ENCODE measurements at regions not wholly inside any gene's neighbourhood (a gene's known extent, or its start where the extent isn't known, plus 50 kb on each side); places are given as distances from the start of the nearest gene placed in this dataset.

DNA sequence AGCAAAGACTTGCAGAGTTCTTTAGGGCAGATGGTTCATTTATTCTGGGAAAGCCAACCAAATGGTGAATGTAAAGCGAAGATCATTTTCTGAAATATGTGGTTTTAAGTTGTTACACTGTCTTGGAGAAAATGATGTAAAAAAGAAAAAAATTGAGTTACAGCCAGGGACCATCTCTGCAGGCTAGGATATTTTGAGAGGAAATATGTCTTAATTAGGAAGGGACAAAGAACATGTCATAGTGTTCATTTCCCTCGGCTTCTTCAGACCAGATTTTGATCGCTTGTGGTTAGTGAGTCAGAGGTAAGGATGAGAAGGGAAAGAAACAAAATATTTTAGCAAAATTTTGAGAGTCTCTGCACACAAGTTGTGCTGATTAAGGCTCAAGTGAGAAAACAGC is 59.0 kb upstream of the C1QTNF7 start:
- no peak for ATAC-seq
- intact Hi-C loops (cut with micrococcal nuclease; ENCODE audit: unreplicated experiment), result no loop called here
- TF ChIP-seq PAX8 (IDR thresholded peaks at IDR 0.05), result no peak
- TF ChIP-seq KAT2A (conservative IDR thresholded peaks at IDR 0.05; ENCODE audit: control insufficient read depth, low read depth, low read length), result no peak
- no peak for TF ChIP-seq ZNF217 (IDR thresholded peaks at IDR 0.05)
- TF ChIP-seq, protein P1, sequence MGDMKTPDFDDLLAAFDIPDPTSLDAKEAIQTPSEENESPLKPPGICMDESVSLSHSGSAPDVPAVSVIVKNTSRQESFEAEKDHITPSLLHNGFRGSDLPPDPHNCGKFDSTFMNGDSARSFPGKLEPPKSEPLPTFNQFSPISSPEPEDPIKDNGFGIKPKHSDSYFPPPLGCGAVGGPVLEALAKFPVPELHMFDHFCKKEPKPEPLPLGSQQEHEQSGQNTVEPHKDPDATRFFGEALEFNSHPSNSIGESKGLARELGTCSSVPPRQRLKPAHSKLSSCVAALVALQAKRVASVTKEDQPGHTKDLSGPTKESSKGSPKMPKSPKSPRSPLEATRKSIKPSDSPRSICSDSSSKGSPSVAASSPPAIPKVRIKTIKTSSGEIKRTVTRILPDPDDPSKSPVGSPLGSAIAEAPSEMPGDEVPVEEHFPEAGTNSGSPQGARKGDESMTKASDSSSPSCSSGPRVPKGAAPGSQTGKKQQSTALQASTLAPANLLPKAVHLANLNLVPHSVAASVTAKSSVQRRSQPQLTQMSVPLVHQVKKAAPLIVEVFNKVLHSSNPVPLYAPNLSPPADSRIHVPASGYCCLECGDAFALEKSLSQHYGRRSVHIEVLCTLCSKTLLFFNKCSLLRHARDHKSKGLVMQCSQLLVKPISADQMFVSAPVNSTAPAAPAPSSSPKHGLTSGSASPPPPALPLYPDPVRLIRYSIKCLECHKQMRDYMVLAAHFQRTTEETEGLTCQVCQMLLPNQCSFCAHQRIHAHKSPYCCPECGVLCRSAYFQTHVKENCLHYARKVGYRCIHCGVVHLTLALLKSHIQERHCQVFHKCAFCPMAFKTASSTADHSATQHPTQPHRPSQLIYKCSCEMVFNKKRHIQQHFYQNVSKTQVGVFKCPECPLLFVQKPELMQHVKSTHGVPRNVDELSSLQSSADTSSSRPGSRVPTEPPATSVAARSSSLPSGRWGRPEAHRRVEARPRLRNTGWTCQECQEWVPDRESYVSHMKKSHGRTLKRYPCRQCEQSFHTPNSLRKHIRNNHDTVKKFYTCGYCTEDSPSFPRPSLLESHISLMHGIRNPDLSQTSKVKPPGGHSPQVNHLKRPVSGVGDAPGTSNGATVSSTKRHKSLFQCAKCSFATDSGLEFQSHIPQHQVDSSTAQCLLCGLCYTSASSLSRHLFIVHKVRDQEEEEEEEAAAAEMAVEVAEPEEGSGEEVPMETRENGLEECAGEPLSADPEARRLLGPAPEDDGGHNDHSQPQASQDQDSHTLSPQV (IDR thresholded peaks at IDR 0.05), result no peak
- TF ChIP-seq CREB1 (IDR thresholded peaks at IDR 0.05; ENCODE audit: low read depth), result no peak
- TF ChIP-seq, protein P2, sequence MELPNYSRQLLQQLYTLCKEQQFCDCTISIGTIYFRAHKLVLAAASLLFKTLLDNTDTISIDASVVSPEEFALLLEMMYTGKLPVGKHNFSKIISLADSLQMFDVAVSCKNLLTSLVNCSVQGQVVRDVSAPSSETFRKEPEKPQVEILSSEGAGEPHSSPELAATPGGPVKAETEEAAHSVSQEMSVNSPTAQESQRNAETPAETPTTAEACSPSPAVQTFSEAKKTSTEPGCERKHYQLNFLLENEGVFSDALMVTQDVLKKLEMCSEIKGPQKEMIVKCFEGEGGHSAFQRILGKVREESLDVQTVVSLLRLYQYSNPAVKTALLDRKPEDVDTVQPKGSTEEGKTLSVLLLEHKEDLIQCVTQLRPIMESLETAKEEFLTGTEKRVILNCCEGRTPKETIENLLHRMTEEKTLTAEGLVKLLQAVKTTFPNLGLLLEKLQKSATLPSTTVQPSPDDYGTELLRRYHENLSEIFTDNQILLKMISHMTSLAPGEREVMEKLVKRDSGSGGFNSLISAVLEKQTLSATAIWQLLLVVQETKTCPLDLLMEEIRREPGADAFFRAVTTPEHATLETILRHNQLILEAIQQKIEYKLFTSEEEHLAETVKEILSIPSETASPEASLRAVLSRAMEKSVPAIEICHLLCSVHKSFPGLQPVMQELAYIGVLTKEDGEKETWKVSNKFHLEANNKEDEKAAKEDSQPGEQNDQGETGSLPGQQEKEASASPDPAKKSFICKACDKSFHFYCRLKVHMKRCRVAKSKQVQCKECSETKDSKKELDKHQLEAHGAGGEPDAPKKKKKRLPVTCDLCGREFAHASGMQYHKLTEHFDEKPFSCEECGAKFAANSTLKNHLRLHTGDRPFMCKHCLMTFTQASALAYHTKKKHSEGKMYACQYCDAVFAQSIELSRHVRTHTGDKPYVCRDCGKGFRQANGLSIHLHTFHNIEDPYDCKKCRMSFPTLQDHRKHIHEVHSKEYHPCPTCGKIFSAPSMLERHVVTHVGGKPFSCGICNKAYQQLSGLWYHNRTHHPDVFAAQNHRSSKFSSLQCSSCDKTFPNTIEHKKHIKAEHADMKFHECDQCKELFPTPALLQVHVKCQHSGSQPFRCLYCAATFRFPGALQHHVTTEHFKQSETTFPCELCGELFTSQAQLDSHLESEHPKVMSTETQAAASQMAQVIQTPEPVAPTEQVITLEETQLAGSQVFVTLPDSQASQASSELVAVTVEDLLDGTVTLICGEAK (IDR thresholded peaks at IDR 0.05; ENCODE audit: borderline replicate concordance), result no peak
- TF ChIP-seq YBX1 (IDR thresholded peaks at IDR 0.05), result no peak
- no peak for TF ChIP-seq CREM (IDR thresholded peaks at IDR 0.05; ENCODE audit: low read depth)
- no peak for TF ChIP-seq HCFC1 (IDR thresholded peaks at IDR 0.05; ENCODE audit: low read length)
- no peak for TF ChIP-seq SREBF1 (IDR thresholded peaks at IDR 0.05; ENCODE audit: low read length)
- TF ChIP-seq MTA2 (IDR thresholded peaks at IDR 0.05; ENCODE audit: low read depth), result no peak
- TF ChIP-seq SMAD5 (IDR thresholded peaks at IDR 0.05; ENCODE audit: low read depth), result no peak
- TF ChIP-seq, protein P3, sequence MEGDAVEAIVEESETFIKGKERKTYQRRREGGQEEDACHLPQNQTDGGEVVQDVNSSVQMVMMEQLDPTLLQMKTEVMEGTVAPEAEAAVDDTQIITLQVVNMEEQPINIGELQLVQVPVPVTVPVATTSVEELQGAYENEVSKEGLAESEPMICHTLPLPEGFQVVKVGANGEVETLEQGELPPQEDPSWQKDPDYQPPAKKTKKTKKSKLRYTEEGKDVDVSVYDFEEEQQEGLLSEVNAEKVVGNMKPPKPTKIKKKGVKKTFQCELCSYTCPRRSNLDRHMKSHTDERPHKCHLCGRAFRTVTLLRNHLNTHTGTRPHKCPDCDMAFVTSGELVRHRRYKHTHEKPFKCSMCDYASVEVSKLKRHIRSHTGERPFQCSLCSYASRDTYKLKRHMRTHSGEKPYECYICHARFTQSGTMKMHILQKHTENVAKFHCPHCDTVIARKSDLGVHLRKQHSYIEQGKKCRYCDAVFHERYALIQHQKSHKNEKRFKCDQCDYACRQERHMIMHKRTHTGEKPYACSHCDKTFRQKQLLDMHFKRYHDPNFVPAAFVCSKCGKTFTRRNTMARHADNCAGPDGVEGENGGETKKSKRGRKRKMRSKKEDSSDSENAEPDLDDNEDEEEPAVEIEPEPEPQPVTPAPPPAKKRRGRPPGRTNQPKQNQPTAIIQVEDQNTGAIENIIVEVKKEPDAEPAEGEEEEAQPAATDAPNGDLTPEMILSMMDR (IDR thresholded peaks at IDR 0.05 in 2 of 3, conservative IDR thresholded peaks at IDR 0.05 in 1 of 3; ENCODE audit: control insufficient read depth in 2 of 3, extremely low read depth in 1 of 3, insufficient read depth in 1 of 3, low read depth in 3 of 3, low read length in 3 of 3), result no peak
- TF ChIP-seq SPI1 (IDR thresholded peaks at IDR 0.05; ENCODE audit: borderline replicate concordance, insufficient read depth, low read depth, low read length), result no peak
- TF ChIP-seq SUPT20H (IDR thresholded peaks at IDR 0.05; ENCODE audit: borderline replicate concordance, control insufficient read depth, low read depth, low read length), result no peak

More for the DNA sequence above, 59.0 kb upstream of the C1QTNF7 start:
- no peak overlapping the region for H2AFZ ChIP-seq (ENCODE audit: control insufficient read depth, low read depth, low read length)
- ChIA-PET SMC1A (ENCODE audit: uncharacterized antibody, unreplicated experiment) (no interaction called here), RAD21 (ENCODE audit: unreplicated experiment) (no interaction called here), CTCF (interaction anchor here (1.1 kb wide), 1 partner anchor 27 kb away, joined by 3 read pairs; no protein-coding TSS in a partner anchor), POLR2A (no interaction called here)
- H3K27me3 ChIP-seq (replicated peaks in 1 of 2; ENCODE audit: control insufficient read depth in 2 of 2, insufficient read depth in 2 of 2, low read length in 1 of 2), result no peaks in the 10 kb centered on the region
- H3K79me2 ChIP-seq (ENCODE audit: control insufficient read depth, insufficient read depth, low read length), result no peaks in the 10 kb centered on the region
- BruUV-seq (replicated peaks), result no TSS peak
- no peak overlapping the region for H3K9ac ChIP-seq (ENCODE audit: control insufficient read depth, insufficient read depth, low read length)
- 35% methylated on average over 3 of the region's 3 CpGs for WGBS (ENCODE audit: insufficient coverage, insufficient replicate concordance, low lambda C conversion rate, missing lambda C conversion rate)
- no peak for DNase-seq (ENCODE audit: low read depth, low spot score)
- FAIRE-seq, result no peak
- H3K4me3 ChIP-seq, result no peak overlapping the region
- H3K27ac ChIP-seq (ENCODE audit: control insufficient read depth, insufficient read depth), result no peak overlapping the region
- H4K20me1 ChIP-seq (ENCODE audit: control insufficient read depth, insufficient read depth), result no peaks in the 10 kb centered on the region
- H3K9me3 ChIP-seq (replicated peaks; ENCODE audit: control insufficient read depth, insufficient read depth, low read length), result no peaks in the 10 kb centered on the region
- in situ Hi-C loops (cut with MboI), result no loop called here
- no peak overlapping the region for H3K4me2 ChIP-seq (ENCODE audit: control insufficient read depth, insufficient read depth)
- no peaks in the 10 kb centered on the region for H3K4me1 ChIP-seq (ENCODE audit: control insufficient read depth, insufficient read depth, low read length)
- no peaks in the 10 kb centered on the region for H3K36me3 ChIP-seq (ENCODE audit: control insufficient read depth in 2 of 2, insufficient read depth in 2 of 2, low read length in 1 of 2)
